Transverse colon (tissue), 4 donors: ENCODE measurements at regions not wholly inside any gene's neighbourhood (a gene's known extent, or its start where the extent isn't known, plus 50 kb on each side); places are given as distances from the start of the nearest gene placed in this dataset.
"Not testable (repeated sequence)": the region's sequence is repeated elsewhere in the genome, so short reads cannot be mapped to it uniquely, and the experiment has no call there.

Experiments used
- EP300 ChIP-seq: sonication (generic); formaldehyde crosslinking; IDR thresholded peaks from one replicate; pipeline ENCODE4 v1.6.1; 2017; ENCODE audit warnings: antibody characterized with exemption, low read depth
- POLR2A ChIP-seq: fragments of 450-650 bp; IDR thresholded peaks from one replicate; pipeline ENCODE4 v1.6.1; 2016; ENCODE audit warnings: antibody characterized with exemption, mild to moderate bottlenecking, moderate library complexity
- POLR2AphosphoS5 ChIP-seq, 3 donors: sonication (generic); formaldehyde crosslinking; IDR thresholded peaks; one replicate each; pipeline ENCODE4 v1.6.1; 2016; ENCODE audit warnings: antibody characterized with exemption in 3 of 3
- TF ChIP-seq, protein P1 (sequence below), 5 experiments: fragments of 200-600 bp in 3 of 5; fragments of 450-650 bp in 2 of 5; sonication (generic) in 3 of 5; IDR thresholded peaks; 1 replicate in 2 of 5; 2 replicates in 3 of 5; pipeline ENCODE4 v1.5.1; 2016 to 2017; ENCODE audit warnings: antibody characterized with exemption in 5 of 5, inconsistent platforms in 3 of 5, mild to moderate bottlenecking in 2 of 5, moderate library complexity in 1 of 5

DNA sequence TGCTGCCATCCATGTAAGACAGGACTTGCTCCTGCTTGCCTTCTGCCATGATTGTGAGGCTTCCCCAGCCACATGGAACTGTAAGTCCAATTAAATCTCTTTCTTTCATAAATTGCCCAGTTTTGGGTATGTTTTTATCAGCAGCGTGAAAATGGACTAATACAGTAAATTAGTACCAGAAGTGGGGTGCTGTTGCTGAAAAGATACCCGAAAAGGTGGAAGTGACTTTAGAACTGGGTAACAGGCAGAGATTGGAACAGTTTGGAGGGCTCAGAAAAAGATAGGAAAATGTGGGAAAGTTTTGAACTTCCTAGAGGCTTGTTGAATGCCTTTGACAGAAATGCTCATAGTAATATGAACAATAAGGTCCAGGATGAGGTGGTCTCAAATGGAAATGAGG, 253.3 kb downstream of the YTHDC2 start:
- TF ChIP-seq POLR2AphosphoS5 (IDR thresholded peaks at IDR 0.05); POLR2A; EP300: not testable (repeated sequence)
- TF ChIP-seq, protein P1, sequence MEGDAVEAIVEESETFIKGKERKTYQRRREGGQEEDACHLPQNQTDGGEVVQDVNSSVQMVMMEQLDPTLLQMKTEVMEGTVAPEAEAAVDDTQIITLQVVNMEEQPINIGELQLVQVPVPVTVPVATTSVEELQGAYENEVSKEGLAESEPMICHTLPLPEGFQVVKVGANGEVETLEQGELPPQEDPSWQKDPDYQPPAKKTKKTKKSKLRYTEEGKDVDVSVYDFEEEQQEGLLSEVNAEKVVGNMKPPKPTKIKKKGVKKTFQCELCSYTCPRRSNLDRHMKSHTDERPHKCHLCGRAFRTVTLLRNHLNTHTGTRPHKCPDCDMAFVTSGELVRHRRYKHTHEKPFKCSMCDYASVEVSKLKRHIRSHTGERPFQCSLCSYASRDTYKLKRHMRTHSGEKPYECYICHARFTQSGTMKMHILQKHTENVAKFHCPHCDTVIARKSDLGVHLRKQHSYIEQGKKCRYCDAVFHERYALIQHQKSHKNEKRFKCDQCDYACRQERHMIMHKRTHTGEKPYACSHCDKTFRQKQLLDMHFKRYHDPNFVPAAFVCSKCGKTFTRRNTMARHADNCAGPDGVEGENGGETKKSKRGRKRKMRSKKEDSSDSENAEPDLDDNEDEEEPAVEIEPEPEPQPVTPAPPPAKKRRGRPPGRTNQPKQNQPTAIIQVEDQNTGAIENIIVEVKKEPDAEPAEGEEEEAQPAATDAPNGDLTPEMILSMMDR (IDR thresholded peaks at IDR 0.05): not testable (repeated sequence)
